Ovary (tissue), 3 donors: ENCODE measurements at regions not wholly inside any gene's neighbourhood (a gene's known extent, or its start where the extent isn't known, plus 50 kb on each side); places are given as distances from the start of the nearest gene placed in this dataset.
"Not testable (repeated sequence)": the region's sequence is repeated elsewhere in the genome, so short reads cannot be mapped to it uniquely, and the experiment has no call there.

Source experiments
- EP300 ChIP-seq: sonication (generic); formaldehyde crosslinking; IDR thresholded peaks from one replicate; pipeline ENCODE4 v1.6.1; 2017; ENCODE audit warnings: antibody characterized with exemption
- POLR2A ChIP-seq: fragments of 450-650 bp; IDR thresholded peaks from one replicate; pipeline ENCODE4 v1.6.1; 2017; ENCODE audit warnings: antibody characterized with exemption, mild to moderate bottlenecking, moderate library complexity
- TF ChIP-seq, protein P1 (sequence below), 3 donors: fragments of 450-650 bp in 2 of 3; fragments of 200-600 bp in 1 of 3; IDR thresholded peaks; one replicate each; pipeline versions ENCODE4 v1.5.1 to v1.8.0; 2016 to 2022; ENCODE audit warnings: antibody characterized with exemption in 3 of 3, mild to moderate bottlenecking in 1 of 3
- donor health status: DM: no; HTN: no; CAD: no.

DNA sequence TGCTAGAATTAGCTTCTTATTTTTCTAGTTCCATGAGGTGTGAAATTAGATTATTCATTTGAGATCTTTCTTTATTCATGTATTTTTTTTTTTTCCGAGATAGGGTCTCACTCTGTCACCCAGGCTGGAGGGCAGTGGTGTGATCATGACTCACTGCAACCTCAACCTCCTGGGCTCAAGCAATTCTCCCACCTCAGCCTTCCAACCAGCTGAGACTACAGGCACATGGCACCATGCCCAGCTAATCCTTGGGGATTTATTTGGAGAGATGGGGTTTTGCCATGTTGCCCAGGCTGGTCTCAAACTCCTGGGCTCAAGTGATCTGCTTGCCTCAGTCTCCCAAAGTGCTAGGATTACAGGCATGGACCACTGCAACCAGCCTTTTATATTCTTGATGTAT is 653.0 kb downstream of the ADCYAP1 start:
- TF ChIP-seq, protein P1, sequence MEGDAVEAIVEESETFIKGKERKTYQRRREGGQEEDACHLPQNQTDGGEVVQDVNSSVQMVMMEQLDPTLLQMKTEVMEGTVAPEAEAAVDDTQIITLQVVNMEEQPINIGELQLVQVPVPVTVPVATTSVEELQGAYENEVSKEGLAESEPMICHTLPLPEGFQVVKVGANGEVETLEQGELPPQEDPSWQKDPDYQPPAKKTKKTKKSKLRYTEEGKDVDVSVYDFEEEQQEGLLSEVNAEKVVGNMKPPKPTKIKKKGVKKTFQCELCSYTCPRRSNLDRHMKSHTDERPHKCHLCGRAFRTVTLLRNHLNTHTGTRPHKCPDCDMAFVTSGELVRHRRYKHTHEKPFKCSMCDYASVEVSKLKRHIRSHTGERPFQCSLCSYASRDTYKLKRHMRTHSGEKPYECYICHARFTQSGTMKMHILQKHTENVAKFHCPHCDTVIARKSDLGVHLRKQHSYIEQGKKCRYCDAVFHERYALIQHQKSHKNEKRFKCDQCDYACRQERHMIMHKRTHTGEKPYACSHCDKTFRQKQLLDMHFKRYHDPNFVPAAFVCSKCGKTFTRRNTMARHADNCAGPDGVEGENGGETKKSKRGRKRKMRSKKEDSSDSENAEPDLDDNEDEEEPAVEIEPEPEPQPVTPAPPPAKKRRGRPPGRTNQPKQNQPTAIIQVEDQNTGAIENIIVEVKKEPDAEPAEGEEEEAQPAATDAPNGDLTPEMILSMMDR (IDR thresholded peaks at IDR 0.05) = not testable (repeated sequence)
- TF ChIP-seq EP300, POLR2A: not testable (repeated sequence)
